ENCODE measurements at regions not wholly inside any gene's neighbourhood (a gene's known extent, or its start where the extent isn't known, plus 50 kb on each side); places are given as distances from the start of the nearest gene placed in this dataset.
A peak's percentile ranks its signal among the peaks of the same experiment; 100 is the strongest.
"Not testable (repeated sequence)": the region's sequence is repeated elsewhere in the genome, so short reads cannot be mapped to it uniquely, and the experiment has no call there.

DNA sequence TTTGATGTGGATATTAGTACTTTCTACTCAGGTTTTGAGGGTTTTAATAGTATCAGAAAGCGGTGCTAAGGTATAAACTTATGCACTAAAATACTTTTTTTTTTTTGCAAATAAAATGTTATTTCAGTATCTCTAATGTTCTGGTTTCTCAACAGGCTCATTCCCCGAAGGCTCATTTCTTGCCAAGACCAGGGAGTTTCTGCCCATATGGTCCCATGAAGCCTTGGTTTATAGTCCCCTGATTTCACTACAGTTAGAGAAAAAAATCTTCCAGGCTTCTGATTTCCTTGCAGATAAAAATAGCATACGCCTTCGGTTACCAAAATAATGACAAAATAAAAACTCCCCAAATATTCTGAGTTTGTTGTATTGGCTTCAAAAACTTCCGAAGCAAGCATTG lies 814.2 kb upstream of the PABPC4L start:
- no peak for DNase-seq

DNA sequence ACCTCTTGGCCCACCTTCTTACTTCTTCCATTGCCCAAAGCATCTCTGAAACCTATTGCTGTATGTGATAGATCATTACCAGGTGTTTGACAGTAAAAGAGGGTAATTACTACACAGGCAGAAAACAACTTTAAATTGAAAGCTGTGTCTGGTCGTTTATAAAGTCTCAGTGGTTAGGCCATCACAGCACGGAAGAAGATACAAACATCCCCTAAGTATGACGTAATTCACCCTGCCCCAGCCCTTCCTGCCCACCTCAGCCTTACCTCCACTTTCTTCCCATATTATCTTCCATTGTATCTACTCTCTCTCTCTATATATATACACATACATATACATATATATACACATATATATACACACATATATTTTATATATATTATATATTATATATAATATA lies 805.8 kb upstream of the PABPC4L start:
- no peak for DNase-seq

DNA sequence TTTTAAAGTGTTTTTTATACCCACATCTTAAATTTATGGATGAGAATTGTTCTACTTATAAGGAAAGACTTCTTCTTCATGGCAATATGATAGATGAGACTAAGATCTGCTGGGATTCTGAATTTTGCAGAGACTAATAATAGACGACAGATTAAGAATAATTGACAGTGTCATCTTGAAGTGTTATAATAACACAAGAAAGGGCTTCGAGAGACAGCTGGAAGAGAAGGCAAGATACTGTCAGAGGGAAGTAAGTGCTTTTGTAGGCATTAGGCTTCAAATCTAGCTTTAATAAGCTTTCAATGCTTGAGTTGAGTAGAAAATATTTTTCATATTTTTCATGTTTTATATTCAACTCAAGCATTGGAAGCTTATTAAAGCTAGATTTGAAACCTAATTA lies 797.6 kb upstream of the PABPC4L start:
- DNase-seq = no peak

DNA sequence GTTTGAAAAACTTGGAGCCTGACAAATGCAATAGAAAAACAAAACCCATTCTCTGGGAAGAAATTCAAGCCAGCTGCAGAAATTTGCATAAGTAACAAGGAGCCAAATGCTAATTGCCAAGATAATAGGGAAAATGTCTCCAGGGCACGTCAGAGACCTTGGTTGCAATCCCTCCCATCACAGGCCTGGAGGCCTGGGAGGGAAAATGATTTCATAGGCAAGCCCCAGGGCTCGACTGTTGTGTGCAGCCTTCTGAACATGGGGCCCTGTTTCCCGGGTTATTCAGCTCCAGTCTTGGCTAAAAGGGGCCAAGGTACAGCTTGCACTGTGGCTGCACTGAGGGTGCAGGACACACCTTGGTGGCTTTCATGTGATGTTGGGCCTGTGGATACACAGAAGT lies 760.4 kb upstream of the PABPC4L start:
- no peak for DNase-seq

DNA sequence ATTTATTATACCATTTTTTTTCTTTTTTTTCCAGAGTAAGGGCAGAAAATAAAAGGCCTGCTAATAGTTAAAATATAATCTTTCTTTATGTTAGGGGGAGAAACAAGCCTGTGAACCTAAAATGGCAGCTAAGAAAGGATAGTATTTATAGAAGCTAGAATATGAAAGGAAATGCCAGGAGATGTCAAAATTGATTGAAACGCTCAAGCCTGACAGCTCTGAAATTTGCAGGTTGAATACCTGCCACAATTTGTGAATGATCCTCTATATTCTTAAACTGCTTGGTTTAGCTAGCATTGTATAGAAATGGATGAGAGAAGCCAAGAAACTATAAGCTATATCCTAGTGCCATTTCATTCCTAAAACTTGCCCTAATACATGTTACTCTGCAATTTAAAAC lies 757.3 kb upstream of the PABPC4L start:
- DNase-seq = no peak

DNA sequence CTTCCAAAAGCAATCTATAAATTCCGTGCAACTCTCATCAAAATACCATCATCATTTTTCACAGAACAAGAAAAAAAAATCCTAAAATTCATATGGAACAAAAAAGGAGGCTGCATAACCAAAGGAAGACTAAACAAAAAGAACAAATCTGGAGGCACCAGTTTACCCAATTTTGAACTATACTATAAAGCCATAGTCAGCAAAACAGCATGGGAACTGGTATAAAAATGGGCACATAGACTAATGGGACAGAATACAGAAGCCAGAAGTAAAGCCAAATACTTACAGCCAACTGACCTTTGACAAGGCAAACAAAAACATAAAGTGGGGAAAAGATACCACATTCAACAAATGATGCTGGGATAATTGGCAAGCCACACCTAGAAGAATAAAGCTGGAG lies 753.5 kb upstream of the PABPC4L start:
- DNase-seq = no peak

DNA sequence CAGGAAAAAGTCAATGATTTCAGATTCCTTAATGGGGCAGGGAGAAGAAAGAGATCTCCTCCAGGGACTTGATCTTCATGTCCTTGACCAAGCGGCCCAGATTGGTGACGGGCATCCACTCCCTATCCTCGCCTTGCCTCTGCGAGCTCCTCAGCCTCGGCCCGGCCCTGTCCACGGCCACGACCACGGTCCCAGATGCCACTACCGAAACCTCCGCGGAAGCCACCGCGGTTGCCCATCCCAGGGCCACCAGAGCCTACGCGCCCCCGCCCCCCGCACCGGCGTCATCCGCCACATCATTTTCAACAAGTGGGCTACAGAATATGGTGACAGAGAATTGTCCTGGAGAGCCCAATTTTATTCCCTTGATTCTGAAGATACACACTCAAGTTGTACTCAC lies 751.2 kb upstream of the PABPC4L start:
- DNase-seq = no peak

DNA sequence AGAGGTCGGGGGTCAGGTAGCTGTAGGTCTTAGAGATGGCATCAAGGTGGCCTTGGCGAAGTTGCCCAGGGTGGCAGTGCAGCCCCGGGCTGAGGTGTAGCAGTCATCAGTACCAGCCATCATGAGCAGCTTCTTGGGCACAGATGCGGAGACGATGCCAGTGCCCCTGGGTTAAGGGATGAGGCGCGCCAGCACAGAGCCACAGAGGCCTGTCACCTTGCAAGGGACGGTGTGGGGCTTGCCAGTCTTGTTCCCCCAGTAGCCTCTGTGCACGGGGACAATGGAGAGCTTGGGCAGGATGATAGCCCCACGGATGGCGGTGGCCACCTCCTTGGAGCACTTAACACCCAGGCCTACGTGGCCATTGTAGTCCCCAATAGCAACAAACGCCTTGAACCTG lies 750.7 kb upstream of the PABPC4L start:
- no peak for DNase-seq

DNA sequence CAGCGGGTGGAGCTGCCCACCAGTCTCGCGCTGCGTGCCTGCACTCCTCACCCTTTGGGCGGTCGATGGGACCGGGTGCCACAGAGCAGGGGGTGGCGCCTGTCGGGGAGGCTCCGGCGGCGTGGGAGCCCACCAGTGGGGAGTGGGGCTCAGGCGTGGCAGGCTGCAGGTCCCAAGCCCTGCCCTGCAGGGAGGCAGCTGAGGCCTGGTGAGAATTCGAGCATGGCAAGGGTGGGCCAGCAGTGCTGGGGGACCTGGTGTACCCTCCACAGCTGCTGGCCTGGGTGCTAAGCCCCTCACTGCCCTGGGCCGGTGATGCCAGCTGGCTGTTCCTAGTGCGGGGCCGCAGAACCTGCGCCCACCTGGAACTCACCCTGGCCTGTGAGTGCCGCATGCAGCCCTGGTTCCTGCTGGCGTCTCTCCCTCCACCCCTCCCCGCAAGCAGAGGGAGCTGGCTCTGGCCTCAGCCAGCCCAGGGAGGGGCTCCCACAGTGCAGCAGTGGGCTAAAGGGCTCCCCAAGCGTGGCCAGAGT lies 746.6 kb upstream of the PABPC4L start:
- DNase-seq = no peak

DNA sequence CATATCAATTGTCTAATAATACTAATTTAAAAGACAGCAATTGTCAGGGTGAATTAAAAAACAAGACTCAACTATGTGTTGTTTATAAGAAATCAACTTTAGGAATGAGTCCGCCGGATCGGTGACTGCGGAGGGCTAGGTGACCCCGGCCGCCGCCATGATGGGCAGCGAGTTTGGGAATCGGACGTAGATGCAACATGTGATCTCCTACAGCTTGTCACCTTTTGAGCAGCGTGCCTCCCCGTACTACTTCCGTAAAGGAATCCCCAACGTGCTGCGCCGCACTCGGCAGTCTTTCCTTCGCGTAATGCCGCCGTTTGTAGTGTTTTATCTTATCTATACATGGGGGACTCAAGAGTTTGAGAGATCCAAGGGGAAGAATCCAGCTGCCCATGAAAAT lies 742.5 kb upstream of the PABPC4L start:
- DNase-seq = no peak

DNA sequence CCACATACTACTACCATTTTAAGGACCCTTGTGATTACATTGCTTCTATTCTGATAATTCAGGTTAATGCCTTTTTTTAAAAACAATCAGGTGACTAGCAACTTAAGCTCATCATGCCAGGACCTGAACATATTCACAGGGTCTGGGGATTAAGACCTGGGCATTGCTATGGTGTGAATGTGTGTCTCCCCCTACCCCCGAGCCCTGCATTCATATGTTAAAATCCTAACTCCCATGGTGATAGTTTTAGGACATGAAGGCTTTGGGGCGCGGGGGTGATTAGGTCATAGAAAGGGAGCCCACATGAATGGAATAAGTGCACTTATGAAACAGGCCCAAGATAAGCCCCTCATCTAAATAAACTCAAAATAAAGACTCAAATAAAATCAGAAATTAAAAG lies 734.4 kb upstream of the PABPC4L start:
- DNase-seq = no peak

DNA sequence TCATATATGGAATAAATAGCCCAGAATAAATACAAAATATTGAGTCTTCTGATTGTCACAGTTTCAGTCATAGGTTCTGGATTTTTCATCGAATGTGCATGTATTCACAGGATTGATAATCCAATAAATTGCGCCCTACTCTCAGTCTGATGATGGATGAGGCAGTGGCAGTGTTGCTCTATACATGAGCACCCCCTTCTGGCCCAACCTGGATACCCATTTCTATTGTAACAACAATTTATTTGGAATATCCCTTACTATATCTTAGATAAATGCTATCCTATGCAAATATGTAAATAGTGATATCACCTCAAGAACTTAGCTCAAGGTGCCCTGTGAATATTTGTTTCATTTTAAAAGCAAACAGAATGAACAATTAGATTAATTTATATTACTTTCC lies 733.7 kb upstream of the PABPC4L start:
- DNase-seq = no peak

DNA sequence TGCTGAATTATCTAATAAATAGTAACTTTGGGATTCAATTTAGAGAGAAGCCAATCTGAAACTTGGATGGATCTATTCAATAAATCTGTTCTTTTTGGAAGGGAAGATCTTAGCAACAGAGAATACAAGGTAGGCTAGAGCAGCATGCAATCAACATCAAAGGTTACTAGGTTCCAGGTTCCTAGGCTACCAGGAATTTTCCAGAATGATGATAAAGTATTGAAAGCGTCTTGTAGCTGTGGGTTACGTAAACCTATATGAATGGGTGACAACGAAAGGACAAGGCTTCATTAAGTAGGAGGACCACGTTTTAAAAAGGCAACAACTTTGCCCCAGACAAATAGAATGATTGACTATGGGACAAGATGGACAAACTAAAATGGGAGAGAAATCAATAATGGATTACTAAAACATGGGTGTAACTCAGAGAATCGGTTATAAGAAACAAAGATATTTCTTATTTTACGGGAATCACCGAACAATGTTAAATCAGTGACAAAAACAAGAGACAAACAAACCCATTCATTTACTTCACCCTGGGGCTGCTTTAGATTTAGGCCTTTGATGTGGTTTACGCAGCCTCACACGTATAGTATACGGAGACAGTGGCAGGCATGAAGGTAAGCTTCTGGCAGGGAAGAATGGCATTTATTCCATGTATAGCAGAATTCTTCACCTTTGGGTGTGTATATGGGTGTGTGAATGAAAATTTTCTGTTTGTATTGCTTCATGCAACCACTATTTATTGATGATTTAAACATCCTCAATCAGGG lies 732.6 kb upstream of the PABPC4L start:
- no peak for DNase-seq

DNA sequence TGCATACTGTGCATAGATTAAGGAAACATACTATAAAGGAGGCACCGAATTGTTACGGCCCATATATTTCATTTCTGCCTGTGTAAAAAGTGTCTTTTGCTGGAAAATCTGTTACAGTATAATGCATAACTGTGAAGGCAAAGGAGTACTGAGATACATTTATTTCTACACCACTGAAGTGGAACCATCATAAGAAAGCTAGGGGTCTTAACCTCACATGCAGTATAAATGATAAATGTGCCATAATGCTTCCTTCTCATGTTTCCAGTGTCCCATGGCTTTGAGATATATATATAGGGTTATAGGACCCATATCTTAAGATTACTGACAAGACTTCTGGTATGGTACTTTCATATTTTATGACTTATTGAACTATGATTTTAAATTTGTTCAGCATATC lies 713.8 kb upstream of the PABPC4L start:
- no peak for DNase-seq

DNA sequence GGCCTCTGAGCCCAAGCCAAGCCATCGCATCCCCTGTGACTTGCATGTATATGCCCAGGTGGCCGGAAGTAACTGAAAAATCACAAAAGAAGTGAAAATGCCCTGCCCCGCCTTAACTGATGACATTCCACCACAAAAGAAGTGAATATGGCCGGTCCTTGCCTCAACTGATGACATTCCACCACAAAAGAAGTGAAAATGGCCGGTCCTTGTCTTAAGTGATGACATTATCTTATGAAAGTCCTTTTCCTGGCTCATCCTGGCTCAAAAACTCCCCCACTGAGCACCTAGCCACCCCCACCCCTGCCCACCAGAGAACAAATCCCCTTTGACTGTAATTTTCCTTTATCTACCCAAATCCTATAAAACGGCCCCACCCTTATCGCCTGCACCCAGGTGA lies 712.7 kb upstream of the PABPC4L start:
- DNase-seq = not testable (repeated sequence)

DNA sequence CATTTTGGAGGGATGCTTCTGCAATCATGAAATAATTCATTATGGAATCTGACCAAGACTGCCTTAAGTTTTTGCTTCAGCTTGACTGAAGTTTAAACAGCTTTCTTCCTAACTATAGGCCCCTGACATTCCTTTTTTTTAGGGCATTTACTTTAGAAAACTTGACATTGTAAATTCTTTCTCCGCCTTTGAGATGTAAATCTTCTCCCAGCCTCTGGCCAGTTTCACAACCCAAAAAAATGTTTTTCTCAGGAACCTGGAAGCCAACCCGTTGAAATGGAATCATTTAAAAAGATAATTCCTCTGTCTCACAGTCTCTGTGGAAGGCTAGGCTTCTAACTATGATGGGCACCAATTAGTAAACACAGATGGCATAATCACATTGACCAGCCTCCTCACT lies 710.4 kb upstream of the PABPC4L start:
- DNase-seq = no peak

DNA sequence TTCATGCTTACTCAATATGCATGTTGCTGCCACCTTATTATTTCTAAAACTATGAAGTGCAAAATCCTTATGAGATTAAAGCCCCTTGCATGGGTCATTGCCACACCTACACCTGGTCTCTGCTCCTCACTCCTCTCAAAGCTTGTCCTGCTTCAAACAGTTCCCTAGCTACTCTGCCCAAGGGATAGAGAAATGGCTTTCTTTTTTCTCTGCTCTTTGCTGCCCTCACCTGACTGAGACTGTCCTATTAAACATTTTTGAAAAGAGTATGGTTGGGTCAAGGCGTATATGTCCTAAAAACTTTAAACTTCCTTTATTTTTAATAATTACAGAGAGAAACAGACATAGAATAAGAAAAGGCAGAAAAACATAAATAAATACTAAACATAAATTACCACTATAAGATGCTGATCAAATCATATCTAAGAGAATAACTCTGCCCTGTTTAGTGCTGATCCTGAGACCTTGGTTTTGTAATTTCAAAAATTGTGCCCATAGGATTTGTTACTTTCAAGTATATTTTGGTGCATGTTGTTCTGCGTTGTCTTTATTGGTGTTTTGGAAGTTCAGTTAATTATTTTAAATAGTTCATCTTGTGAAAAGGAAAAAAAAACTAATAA lies 704.9 kb upstream of the PABPC4L start:
- peak; percentile 6 for DNase-seq

DNA sequence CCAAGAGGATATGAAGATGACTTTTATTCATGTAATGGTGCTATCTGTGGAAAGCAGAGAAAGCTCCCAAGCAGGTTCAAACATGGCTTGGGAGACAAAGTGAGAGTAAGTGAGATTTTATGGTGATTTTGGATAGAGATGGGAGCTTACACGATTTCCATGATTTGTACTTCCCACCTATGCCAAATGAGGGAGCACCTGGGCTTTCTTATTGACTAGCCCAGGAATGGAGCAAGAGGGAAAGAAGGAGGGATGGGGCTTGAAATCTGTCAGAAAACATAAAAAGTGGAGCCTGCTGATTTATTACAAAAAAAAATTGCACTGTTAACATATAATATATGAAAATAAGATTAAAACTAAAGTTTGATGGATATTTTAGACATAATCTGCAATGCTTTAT lies 703.5 kb upstream of the PABPC4L start:
- DNase-seq = no peak

DNA sequence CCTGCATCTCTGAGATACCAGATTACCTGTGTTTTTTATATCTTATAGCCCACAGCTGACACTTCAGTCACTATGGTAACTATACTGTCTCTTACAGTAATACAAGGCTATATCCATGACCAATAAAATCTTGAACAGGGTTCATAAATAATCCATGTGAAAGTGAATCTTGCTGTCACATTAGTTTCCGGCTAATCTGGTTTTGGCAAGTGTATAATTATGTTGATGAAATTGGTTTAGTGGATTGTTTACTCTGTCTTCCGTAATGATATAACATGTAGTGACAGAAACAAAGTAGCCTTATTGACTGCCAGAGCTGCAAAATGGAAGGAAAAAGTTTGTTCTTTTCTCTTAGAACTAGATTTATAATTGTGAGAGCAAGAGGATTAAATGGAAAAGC lies 686.6 kb upstream of the PABPC4L start:
- DNase-seq = no peak

DNA sequence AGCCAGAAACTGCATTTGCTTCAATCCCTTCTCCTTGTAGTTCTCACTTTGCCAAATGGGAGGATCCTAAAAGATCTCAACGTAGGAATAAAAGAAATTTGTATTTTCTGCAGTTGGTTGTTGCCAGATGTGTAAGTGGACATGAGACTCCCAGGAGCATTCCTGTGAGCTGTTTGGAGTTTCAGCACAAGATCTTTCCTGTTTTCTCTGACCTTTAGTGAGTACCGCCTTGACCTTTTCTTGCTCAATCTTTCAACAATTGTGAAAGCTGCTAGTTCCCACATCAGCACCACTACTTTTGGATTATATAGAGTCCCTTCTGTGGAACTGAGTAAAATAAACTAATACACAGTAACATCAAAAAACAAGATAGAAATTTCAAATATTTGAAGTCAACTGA lies 683.8 kb upstream of the PABPC4L start:
- no peak for DNase-seq

DNA sequence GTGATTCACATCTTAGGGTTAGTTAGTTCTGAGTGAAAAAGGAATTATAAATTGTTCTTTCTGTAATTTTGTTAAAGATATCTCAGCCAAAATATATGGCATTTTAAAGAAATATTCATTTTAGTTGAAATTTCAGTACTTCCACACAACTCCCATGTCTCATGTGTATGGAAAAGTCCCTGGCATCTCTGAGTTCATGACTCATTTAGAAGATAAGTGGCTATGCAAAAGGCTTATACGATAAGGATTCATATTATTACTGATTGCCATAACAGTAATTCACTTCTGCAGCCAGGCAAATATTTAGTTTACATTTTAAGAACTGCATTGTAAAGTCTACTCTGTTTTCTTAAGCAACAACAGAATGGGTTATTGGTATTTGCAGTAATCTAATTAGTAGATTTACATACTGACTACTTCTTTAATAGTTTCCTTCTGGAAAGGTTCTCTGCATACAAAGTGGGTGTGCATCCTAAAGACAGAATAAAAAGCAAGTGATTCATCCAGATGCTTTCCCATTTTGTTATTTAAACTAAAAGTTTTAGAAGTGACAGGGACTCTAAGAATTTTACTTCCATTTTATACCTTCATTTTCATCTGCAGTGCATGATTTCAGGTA lies 682.4 kb upstream of the PABPC4L start:
- peak; percentile 48 for DNase-seq

DNA sequence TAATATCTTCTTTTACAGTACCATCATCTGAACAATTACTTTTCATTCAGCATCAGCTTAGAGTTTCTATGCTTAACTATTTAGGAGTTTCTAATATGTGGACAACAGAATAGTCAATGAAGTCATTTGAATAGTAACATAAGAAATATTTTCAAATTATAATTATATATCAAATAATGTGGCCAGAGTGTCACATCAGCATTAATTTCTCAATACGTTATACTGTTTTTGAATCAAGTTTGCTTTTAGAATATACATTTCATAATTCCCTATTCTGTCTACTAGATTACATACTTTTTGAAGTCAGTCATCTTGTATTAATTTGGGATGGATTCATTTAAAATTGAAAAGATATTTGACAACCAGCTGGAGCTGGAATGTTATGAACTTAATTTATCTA lies 677.4 kb upstream of the PABPC4L start:
- DNase-seq = no peak

DNA sequence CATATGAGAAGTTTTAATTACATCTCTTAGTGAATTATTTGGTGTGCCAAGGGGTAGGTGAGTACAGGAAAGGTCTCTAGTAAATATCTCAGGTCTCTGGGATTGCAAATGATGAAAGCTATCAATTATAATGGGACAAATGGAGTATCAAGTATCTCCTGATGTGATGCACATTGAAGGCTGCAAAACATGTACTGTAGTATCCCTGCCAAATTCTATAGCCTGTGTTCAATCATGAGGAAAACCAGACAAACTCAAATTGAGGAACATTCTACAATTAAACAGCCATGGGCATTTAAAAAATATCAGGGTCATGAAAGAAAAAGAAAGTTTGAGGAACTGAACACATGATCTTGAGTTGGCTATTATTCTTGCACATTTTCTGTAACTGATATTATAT lies 665.4 kb upstream of the PABPC4L start:
- DNase-seq = no peak

DNA sequence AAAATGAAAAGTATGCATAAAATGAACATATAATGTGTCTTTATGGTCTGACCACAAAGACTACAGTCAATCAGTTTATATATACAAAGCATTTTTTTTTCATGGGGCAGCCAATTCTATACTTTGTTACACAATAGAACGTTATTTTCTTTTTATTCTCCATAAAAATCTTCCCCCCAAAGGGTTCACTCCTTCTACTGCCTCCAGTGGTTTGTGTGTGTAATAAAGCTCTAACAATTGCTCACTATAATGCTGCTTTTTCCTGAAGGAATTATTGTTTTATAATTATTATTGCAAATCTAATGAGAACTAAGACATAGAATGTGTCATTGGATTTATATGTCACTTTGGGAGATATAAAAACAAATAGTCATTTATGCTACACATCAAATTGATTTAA lies 664.1 kb upstream of the PABPC4L start:
- no peak for DNase-seq

Data from NCI-H226 (cell line).